WERI-Rb-1 (cell line): ENCODE measurements at regions not wholly inside any gene's neighbourhood (a gene's known extent, or its start where the extent isn't known, plus 50 kb on each side); places are given as distances from the start of the nearest gene placed in this dataset.
A peak's percentile ranks its signal among the peaks of the same experiment; 100 is the strongest.

Experiments
- DNase-seq: peaks from one replicate; pipeline ENCODE4 v3.0.0-alpha.2; 2020
- H3K27ac ChIP-seq: fragments of 250-450 bp; sonication (Bioruptor Pico); 2 replicates; pipeline ENCODE4 v1.5.1; 2020; ENCODE audit warnings: mild to moderate bottlenecking, moderate library complexity
- H3K27me3 ChIP-seq: fragments of 250-450 bp; sonication (Bioruptor Pico); 2 replicates; pipeline ENCODE4 v1.5.1; 2021; ENCODE audit warnings: mild to moderate bottlenecking, low read depth, moderate library complexity; ENCODE audit not compliant: insufficient read depth, severe bottlenecking
- H3K36me3 ChIP-seq: fragments of 250-450 bp; sonication (Bioruptor Pico); 2 replicates; pipeline ENCODE4 v1.5.1; 2020; ENCODE audit warnings: mild to moderate bottlenecking, moderate library complexity
- H3K4me3 ChIP-seq: 2 replicates; pipeline ENCODE4 v1.5.1; 2011; ENCODE audit warnings: low read depth, mild to moderate bottlenecking, control low read depth, low read length
- H3K9me3 ChIP-seq: fragments of 250-450 bp; sonication (Bioruptor Pico); 2 replicates; pipeline ENCODE4 v1.5.1; 2021; ENCODE audit warnings: mild to moderate bottlenecking, moderate library complexity; ENCODE audit not compliant: severe bottlenecking
- TF ChIP-seq, protein P1 (sequence below): IDR thresholded peaks from 2 replicates; pipeline ENCODE4 v1.5.1; 2011; ENCODE audit warnings: low read depth, mild to moderate bottlenecking, control low read depth, inconsistent platforms, low read length

DNA sequence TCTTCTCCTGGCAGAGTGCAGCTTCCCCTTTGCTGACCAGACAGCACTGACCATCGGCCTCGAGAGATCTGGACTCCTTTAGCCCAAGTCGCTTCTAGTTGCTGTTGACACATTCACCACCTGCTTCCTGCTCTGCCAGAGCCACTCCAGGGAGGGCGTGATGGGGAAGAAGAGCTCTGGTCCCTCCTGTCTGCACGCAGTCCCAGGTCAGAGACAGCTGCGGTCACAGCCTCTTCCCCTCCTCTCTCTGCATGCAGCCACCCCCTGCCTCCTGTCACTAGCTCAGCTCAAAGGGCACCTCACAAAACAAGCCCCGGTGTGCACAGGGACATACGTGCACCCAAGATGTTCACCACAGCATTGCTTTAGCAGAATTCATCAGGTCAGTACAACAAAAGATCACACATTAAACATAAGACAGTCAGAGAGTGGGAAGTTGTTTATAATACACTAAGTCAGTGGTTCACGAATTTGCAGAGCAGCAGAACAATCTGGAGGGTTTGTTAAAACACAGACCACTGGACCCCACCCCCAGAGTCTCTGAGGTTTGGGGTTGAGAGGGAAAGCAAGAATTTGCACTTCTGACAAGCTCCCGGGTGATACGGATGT, 132.9 kb downstream of the SYF2 start:
- Histone ChIP-seq H3K36me3 (no peaks in the 10 kb centered on the region), H3K27me3 (no peaks in the 10 kb centered on the region), H3K9me3 (no peaks in the 10 kb centered on the region), H3K4me3 (no peak overlapping the region), H3K27ac (no peak overlapping the region)
- TF ChIP-seq, protein P1, sequence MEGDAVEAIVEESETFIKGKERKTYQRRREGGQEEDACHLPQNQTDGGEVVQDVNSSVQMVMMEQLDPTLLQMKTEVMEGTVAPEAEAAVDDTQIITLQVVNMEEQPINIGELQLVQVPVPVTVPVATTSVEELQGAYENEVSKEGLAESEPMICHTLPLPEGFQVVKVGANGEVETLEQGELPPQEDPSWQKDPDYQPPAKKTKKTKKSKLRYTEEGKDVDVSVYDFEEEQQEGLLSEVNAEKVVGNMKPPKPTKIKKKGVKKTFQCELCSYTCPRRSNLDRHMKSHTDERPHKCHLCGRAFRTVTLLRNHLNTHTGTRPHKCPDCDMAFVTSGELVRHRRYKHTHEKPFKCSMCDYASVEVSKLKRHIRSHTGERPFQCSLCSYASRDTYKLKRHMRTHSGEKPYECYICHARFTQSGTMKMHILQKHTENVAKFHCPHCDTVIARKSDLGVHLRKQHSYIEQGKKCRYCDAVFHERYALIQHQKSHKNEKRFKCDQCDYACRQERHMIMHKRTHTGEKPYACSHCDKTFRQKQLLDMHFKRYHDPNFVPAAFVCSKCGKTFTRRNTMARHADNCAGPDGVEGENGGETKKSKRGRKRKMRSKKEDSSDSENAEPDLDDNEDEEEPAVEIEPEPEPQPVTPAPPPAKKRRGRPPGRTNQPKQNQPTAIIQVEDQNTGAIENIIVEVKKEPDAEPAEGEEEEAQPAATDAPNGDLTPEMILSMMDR = no peak
- peak; percentile 53 for DNase-seq

DNA sequence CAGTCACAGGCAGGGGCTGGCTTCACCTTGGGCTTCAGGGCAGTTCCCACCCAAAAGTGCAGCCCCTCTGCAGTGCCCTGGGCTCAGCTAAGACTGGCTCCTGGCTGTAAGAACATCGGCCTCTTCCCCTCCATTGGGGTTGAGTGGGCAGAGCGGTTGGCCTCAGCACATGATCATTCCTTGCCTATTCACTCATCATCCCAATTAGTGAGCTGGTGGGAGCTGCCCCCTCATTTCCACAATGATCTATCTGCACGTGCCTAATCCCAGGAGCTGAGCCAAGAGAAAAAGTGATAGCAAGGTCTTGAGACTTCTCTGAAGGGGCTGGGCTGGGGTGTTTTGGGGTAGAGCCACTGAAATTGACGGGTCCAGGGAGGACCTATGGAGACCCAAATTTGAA, 133.6 kb downstream of the SYF2 start:
- H3K27me3 ChIP-seq = no peaks in the 10 kb centered on the region
- DNase-seq = no peak
- TF ChIP-seq, protein P1 = no peak
- H3K27ac ChIP-seq = no peak overlapping the region
- H3K36me3 ChIP-seq = no peaks in the 10 kb centered on the region
- no peaks in the 10 kb centered on the region for H3K9me3 ChIP-seq
- H3K4me3 ChIP-seq = no peak overlapping the region

GRCh38 chr1:25096307-25097150, 135.8 kb downstream of the SYF2 start:
- no peaks in the 10 kb centered on the region for H3K27me3 ChIP-seq
- TF ChIP-seq, protein P1 = no peak
- H3K9me3 ChIP-seq = no peaks in the 10 kb centered on the region
- H3K4me3 ChIP-seq = no peak overlapping the region
- H3K27ac ChIP-seq = no peak overlapping the region
- no peak for DNase-seq
- no peaks in the 10 kb centered on the region for H3K36me3 ChIP-seq

GRCh38 chr1:25095635-25096200, 136.6 kb downstream of the SYF2 start:
- no peak for DNase-seq
- Histone ChIP-seq H3K36me3 (no peaks in the 10 kb centered on the region), H3K27ac (no peak overlapping the region), H3K4me3 (no peak overlapping the region), H3K9me3 (no peaks in the 10 kb centered on the region), H3K27me3 (no peaks in the 10 kb centered on the region)
- TF ChIP-seq, protein P1 = no peak

DNA sequence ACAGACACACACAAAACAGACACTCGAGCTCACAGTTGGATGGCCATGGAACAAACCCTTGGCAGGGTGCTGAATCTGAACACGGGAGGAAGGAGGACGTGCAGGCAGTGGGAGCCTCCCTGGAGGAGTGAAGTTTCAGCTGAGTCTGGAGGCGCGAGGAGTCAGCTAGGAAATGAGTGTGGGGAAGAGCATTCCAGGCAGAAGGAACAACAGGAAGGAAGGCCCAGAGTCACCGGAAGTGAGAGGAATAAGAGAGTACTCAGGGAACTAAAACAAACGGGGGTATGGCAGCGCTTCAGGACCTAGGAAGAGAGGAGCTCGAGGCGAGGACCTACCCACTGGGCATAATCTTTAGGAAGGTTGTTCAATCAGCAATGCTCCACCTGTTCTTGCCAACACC, 137.3 kb downstream of the SYF2 start:
- no peak overlapping the region for H3K4me3 ChIP-seq
- H3K36me3 ChIP-seq = no peaks in the 10 kb centered on the region
- H3K9me3 ChIP-seq = no peaks in the 10 kb centered on the region
- TF ChIP-seq, protein P1 = no peak
- H3K27me3 ChIP-seq = no peaks in the 10 kb centered on the region
- DNase-seq = no peak
- no peak overlapping the region for H3K27ac ChIP-seq
